ENCODE measurements at regions not wholly inside any gene's neighbourhood (a gene's known extent, or its start where the extent isn't known, plus 50 kb on each side); places are given as distances from the start of the nearest gene placed in this dataset.

DNA sequence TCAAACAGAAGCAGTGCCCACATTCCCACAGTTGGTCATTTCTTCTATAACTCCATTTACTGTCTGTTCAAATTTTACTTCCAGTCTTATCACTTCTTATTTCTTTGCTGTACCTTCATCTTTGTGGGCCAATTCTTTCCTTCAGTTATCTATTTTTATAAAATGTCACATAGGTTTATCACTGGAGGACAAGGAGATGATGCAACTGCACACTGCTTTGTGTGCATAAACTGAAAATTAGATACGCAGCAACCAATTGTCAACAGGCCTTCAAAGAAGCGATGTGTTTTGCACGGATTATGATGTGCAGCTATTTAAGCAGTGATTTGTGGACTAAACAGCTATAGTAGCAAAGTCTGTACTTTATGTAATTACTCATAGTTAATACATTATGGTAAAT, 726.8 kb upstream of the GCFC2 start:
- DNase-seq (ENCODE audit: extremely low spot score): no peak
- CTCF ChIA-PET: interaction anchor here (0.6 kb wide), 1 partner anchor 41 kb away, joined by 6 read pairs; no protein-coding TSS in a partner anchor

DNA sequence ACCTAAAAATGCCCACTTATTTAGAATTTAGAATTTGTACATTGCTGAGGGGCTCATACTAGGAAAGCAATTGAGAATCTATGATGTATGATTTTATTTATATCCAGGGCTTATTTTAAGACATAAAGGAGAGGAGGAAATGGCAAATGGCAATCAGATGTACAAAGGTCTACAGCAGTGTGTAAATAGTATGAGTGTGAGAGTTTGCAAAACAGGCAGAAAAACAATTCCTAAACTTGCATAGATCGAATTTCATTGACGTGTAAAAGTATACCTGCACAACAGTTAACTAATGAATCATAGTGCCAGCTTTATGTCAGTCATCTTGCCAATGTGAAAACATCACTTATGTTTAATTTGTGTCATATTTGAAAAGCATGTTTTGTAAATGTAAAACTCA, 718.7 kb upstream of the GCFC2 start:
- TF ChIP-seq CTBP1 (IDR thresholded peaks at IDR 0.05; ENCODE audit: borderline replicate concordance): no peak
- no peak for TF ChIP-seq ZNF384 (IDR thresholded peaks at IDR 0.05)
- no peak for TF ChIP-seq L3MBTL2 (conservative IDR thresholded peaks at IDR 0.05)
- TF ChIP-seq HDGF (IDR thresholded peaks at IDR 0.05; ENCODE audit: borderline replicate concordance): no peak
- TF ChIP-seq ELF4 (IDR thresholded peaks at IDR 0.05): no peak
- no peak for TF ChIP-seq FOXK2 (IDR thresholded peaks at IDR 0.05)
- no peak for TF ChIP-seq FOXA1 (IDR thresholded peaks at IDR 0.05)
- TF ChIP-seq, protein P1, sequence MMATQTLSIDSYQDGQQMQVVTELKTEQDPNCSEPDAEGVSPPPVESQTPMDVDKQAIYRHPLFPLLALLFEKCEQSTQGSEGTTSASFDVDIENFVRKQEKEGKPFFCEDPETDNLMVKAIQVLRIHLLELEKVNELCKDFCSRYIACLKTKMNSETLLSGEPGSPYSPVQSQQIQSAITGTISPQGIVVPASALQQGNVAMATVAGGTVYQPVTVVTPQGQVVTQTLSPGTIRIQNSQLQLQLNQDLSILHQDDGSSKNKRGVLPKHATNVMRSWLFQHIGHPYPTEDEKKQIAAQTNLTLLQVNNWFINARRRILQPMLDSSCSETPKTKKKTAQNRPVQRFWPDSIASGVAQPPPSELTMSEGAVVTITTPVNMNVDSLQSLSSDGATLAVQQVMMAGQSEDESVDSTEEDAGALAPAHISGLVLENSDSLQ (IDR thresholded peaks at IDR 0.05): no peak
- no peak for TF ChIP-seq TARDBP (IDR thresholded peaks at IDR 0.05)
- no peak for TF ChIP-seq BHLHE40 (IDR thresholded peaks at IDR 0.05; ENCODE audit: borderline replicate concordance)
- TF ChIP-seq ARNT (IDR thresholded peaks at IDR 0.05): no peak
- no peak for TF ChIP-seq SUZ12 (IDR thresholded peaks at IDR 0.05)
- no peak for TF ChIP-seq NFRKB (IDR thresholded peaks at IDR 0.05)
- ChIA-PET CTCF (no interaction called here), POLR2A (no interaction called here)
- DNase-seq (ENCODE audit: extremely low spot score): no peak

More for the DNA sequence above, 726.8 kb upstream of the GCFC2 start:
- no peak for TF ChIP-seq FOXM1 (IDR thresholded peaks at IDR 0.05; ENCODE audit: borderline replicate concordance)
- TF ChIP-seq HDGF (IDR thresholded peaks at IDR 0.05; ENCODE audit: borderline replicate concordance): no peak
- TF ChIP-seq L3MBTL2 (conservative IDR thresholded peaks at IDR 0.05): no peak
- TF ChIP-seq SUZ12 (IDR thresholded peaks at IDR 0.05): no peak
- no peak for TF ChIP-seq ZNF384 (IDR thresholded peaks at IDR 0.05)
- TF ChIP-seq ELF4 (IDR thresholded peaks at IDR 0.05): no peak
- no peak for TF ChIP-seq BHLHE40 (IDR thresholded peaks at IDR 0.05; ENCODE audit: borderline replicate concordance)
- TF ChIP-seq TARDBP (IDR thresholded peaks at IDR 0.05): no peak
- TF ChIP-seq, protein P1 (IDR thresholded peaks at IDR 0.05): no peak
- TF ChIP-seq SP1 (IDR thresholded peaks at IDR 0.05): no peak
- POLR2A ChIA-PET: no interaction called here

DNA sequence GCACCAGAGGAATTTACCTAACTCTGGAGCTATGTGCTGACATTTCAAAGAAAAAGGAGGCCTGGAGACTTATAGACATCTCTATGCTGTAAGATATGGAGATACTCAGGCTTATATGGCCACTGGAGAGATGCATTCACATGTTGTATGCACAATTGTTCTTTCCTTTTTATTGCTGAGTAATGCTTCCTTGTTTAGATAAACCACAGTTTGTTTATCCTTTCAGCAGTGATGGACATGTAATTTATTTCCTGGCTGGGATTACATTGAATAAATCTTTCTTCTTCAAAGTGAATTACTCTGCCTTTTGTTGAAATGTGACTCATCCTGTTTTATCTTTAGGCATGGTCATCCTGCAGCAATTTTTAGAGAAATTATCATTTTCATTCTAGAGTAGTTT, 716.7 kb upstream of the GCFC2 start:
- TF ChIP-seq NFRKB (IDR thresholded peaks at IDR 0.05) (no peak), ELF4 (IDR thresholded peaks at IDR 0.05) (no peak), FOXK2 (IDR thresholded peaks at IDR 0.05) (no peak), ZNF384 (IDR thresholded peaks at IDR 0.05) (no peak), L3MBTL2 (conservative IDR thresholded peaks at IDR 0.05) (no peak)
- no peak for DNase-seq (ENCODE audit: extremely low spot score)
- ChIA-PET POLR2A (no interaction called here), CTCF (no interaction called here)

DNA sequence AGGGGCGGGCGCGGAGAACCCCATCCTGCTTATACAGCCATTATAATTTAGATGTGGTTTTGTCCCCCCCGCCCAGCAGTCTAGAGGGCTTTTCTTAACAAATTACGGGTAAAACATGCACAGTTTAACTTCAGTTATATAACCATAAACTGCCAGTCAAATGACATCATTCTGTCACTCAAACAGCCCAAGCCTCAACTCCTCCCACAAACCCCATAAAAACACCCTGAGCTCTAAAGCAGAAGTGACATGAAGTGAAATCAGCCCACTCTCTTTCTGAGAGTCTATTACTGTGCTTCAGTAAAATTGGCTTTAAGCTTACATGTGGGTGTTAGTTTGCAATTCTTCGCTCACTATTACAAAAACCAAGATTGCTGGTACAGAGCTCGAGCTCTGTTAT, 705.1 kb upstream of the GCFC2 start:
- POLR2A ChIA-PET: no interaction called here
- DNase-seq (ENCODE audit: extremely low spot score): no peak
- CTCF ChIA-PET: no interaction called here
- TF ChIP-seq, protein P1 (IDR thresholded peaks at IDR 0.05): peak; percentile 83
- TF ChIP-seq TARDBP (IDR thresholded peaks at IDR 0.05) (no peak), SP1 (IDR thresholded peaks at IDR 0.05) (no peak), CTBP1 (IDR thresholded peaks at IDR 0.05; ENCODE audit: borderline replicate concordance) (no peak)

DNA sequence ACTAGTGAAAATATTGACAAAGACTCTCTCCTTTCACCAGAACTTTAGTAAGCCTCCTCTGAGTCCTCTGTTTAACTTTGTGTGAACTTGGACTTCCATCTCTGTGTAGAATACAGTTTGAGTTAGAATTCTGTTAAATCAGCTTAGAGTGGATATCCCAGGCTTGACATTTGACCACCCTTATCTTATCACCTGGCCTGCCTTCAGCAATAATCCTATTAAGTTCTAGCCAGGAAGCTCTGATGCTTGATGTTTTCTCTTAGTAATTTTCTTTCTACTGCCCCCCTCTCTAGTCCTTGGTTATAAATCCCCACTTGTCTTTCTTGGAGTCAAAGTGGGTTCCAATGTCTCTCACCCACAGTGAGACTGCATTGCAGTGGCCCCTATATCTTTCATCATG, 702.7 kb upstream of the GCFC2 start:
- ChIA-PET POLR2A (no interaction called here), CTCF (no interaction called here)
- TF ChIP-seq LEF1 (IDR thresholded peaks at IDR 0.05; ENCODE audit: borderline replicate concordance) (no peak), ZNF384 (IDR thresholded peaks at IDR 0.05) (no peak), FOXA1 (IDR thresholded peaks at IDR 0.05) (no peak), HDGF (IDR thresholded peaks at IDR 0.05; ENCODE audit: borderline replicate concordance) (no peak), ELF4 (IDR thresholded peaks at IDR 0.05) (no peak), TARDBP (IDR thresholded peaks at IDR 0.05) (no peak), L3MBTL2 (conservative IDR thresholded peaks at IDR 0.05) (no peak), SP1 (IDR thresholded peaks at IDR 0.05) (no peak), ARNT (IDR thresholded peaks at IDR 0.05) (no peak), FOXK2 (IDR thresholded peaks at IDR 0.05) (no peak), NFRKB (IDR thresholded peaks at IDR 0.05) (no peak)
- TF ChIP-seq, protein P1 (IDR thresholded peaks at IDR 0.05): no peak
- DNase-seq (ENCODE audit: extremely low spot score): no peak

DNA sequence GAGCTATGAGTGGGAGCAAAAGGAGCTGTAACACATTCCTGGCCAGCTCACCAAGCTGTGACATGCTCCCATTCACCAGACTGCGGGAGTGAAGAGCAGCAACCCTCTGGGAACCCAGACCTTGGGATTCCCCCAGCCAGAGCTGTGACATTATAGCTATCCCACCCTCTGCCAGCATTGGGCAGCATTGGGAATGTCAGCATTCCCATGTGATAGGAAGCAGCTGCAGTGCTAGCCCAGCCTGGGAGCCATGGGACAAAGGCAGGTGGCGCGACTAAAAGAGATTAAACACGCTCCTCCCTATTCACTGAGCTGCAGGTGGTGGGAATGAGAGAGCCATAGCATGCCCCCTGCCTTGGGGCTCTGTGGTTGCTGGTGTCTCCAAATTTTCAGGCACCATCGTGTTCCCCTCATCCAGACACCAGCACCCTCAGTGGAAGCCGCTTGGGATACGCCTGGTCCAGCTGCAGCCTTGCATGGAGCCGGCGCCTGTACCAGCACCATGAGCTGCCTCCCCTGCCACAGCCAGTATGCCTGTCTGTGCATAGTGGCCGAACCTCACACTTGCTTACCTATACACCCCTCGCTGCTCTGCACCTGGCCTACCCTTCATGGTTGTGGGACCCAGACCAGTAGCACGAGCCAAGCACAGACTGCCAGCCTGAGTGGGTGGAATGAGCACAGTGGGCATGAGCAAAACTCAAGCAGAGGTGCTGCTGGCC, 695.6 kb upstream of the GCFC2 start:
- ChIA-PET POLR2A (no interaction called here), CTCF (no interaction called here)
- no peak for TF ChIP-seq BHLHE40 (IDR thresholded peaks at IDR 0.05; ENCODE audit: borderline replicate concordance)
- DNase-seq (ENCODE audit: extremely low spot score): no peak

DNA sequence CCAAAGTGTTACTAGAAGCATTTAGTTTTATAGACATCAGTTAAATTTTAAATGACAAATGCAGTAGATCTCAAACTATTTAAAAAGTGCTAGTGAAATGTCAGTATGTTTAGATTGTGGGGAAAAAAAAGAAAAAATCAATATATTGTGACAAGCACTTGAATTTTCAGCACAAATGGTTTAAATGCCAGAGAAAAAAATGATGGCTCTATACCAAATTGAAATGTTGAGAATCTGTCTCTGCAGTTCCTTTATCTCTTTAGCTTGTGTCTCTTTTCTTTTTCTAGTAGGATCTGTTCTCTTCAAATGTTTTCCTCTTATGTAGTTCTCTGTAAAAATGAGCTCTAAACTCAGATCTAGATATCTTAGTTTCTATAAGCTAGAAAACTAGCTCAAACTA, 682.6 kb upstream of the GCFC2 start:
- no peak for DNase-seq (ENCODE audit: extremely low spot score)
- TF ChIP-seq ZNF384 (IDR thresholded peaks at IDR 0.05): no peak
- TF ChIP-seq FOXA1 (IDR thresholded peaks at IDR 0.05): no peak
- no peak for TF ChIP-seq BHLHE40 (IDR thresholded peaks at IDR 0.05; ENCODE audit: borderline replicate concordance)
- TF ChIP-seq ELF4 (IDR thresholded peaks at IDR 0.05): no peak
- no peak for TF ChIP-seq SP1 (IDR thresholded peaks at IDR 0.05)
- no peak for TF ChIP-seq NFRKB (IDR thresholded peaks at IDR 0.05)
- no peak for TF ChIP-seq ARNT (IDR thresholded peaks at IDR 0.05)
- no peak for TF ChIP-seq HDGF (IDR thresholded peaks at IDR 0.05; ENCODE audit: borderline replicate concordance)
- TF ChIP-seq TARDBP (IDR thresholded peaks at IDR 0.05): no peak
- TF ChIP-seq L3MBTL2 (conservative IDR thresholded peaks at IDR 0.05): no peak
- no peak for TF ChIP-seq CTBP1 (IDR thresholded peaks at IDR 0.05; ENCODE audit: borderline replicate concordance)
- POLR2A ChIA-PET: no interaction called here
- CTCF ChIA-PET: no interaction called here
